ENCODE measurements at regions not wholly inside any gene's neighbourhood (a gene's known extent, or its start where the extent isn't known, plus 50 kb on each side); places are given as distances from the start of the nearest gene placed in this dataset.

DNA sequence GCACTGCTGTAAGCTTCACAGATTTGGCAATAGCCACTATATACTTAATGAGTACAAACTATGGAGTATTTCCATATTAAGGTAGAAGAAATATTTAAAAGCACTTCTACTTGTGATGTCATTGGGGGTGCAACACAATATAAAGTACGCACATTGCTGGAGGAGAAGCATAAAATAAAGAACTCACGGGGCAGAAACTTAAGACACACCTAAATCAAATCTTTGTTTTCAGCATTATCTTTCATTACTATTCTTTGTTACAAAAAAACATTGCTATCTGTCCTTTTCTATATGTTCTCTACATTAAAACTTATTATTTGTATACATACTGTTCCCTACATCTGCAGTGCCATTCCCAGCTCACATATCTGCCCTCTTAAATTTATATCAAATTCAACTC, 93.3 kb upstream of the VPREB1 start:
- ChIA-PET CTCF (no interaction called here), POLR2A (no interaction called here)
- no peak overlapping the region for H3K4me3 Mint-ChIP-seq
- Histone ChIP-seq H3K4me3 (ENCODE audit: low read length) (no peak overlapping the region), H3K27me3 (ENCODE audit: control insufficient read depth in 1 of 2, insufficient read depth in 2 of 2, low read length in 2 of 2) (peaks cover 11 to 33% of the 10 kb centered on the region in 2 experiments), H3K9me3 (ENCODE audit: control insufficient read depth in 1 of 2, insufficient read depth in 1 of 2, low read length in 2 of 2) (no peaks in the 10 kb centered on the region), H3K36me3 (ENCODE audit: insufficient read depth, low read length) (no peaks in the 10 kb centered on the region), H3K27ac (ENCODE audit: low read depth in 1 of 2, low read length in 2 of 2) (no peak overlapping the region), H3K4me1 (ENCODE audit: insufficient read depth, low read length) (no peaks in the 10 kb centered on the region)
- TF ChIP-seq, protein P1, sequence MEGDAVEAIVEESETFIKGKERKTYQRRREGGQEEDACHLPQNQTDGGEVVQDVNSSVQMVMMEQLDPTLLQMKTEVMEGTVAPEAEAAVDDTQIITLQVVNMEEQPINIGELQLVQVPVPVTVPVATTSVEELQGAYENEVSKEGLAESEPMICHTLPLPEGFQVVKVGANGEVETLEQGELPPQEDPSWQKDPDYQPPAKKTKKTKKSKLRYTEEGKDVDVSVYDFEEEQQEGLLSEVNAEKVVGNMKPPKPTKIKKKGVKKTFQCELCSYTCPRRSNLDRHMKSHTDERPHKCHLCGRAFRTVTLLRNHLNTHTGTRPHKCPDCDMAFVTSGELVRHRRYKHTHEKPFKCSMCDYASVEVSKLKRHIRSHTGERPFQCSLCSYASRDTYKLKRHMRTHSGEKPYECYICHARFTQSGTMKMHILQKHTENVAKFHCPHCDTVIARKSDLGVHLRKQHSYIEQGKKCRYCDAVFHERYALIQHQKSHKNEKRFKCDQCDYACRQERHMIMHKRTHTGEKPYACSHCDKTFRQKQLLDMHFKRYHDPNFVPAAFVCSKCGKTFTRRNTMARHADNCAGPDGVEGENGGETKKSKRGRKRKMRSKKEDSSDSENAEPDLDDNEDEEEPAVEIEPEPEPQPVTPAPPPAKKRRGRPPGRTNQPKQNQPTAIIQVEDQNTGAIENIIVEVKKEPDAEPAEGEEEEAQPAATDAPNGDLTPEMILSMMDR (IDR thresholded peaks at IDR 0.05): no peak
- no peaks in the 10 kb centered on the region for H3K9me3 Mint-ChIP-seq
- H3K4me1 Mint-ChIP-seq (ENCODE audit: low read depth): no peaks in the 10 kb centered on the region
- no peak overlapping the region for H3K27ac Mint-ChIP-seq
- ATAC-seq (ENCODE audit: poor library complexity): no peak
- DNase-seq: no peak
- intact Hi-C loops (cut with DNase I, micrococcal nuclease): no loop called here
- no peaks in the 10 kb centered on the region for H3K36me3 Mint-ChIP-seq (ENCODE audit: low read depth)
- peaks cover 54% of the 10 kb centered on the region for H3K27me3 Mint-ChIP-seq

DNA sequence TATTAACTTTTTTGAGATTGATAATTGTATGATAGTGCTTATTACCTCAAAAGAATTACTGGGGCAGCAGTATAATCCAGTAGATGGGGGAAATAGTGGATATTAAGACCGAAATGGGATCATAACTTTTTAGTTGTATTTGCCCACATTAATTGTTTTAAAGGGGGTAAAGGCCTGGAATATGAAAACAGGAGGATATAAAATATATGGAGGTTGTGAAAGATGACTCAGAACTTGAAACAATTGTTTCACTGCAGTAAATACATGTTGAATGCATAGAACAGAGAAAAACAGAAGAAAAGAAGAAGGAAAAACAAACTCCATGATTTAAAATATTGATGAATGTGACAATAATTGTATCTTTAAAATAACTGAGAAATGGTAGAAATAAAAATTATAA, 94.1 kb upstream of the VPREB1 start:
- Histone ChIP-seq H3K36me3 (ENCODE audit: insufficient read depth, low read length) (no peaks in the 10 kb centered on the region), H3K9me3 (ENCODE audit: control insufficient read depth in 1 of 2, insufficient read depth in 1 of 2, low read length in 2 of 2) (no peaks in the 10 kb centered on the region), H3K27me3 (ENCODE audit: control insufficient read depth in 1 of 2, insufficient read depth in 2 of 2, low read length in 2 of 2) (peaks cover 13 to 33% of the 10 kb centered on the region in 2 experiments), H3K4me1 (ENCODE audit: insufficient read depth, low read length) (no peaks in the 10 kb centered on the region), H3K27ac (ENCODE audit: low read depth in 1 of 2, low read length in 2 of 2) (no peak overlapping the region), H3K4me3 (ENCODE audit: low read length) (no peak overlapping the region)
- ATAC-seq (ENCODE audit: poor library complexity) (no peak), DNase-seq (no peak)
- intact Hi-C loops (cut with DNase I, micrococcal nuclease): no loop called here
- Mint-ChIP-seq H3K27me3 (peaks cover 55% of the 10 kb centered on the region), H3K36me3 (ENCODE audit: low read depth) (no peaks in the 10 kb centered on the region), H3K27ac (no peak overlapping the region), H3K4me3 (no peak overlapping the region), H3K4me1 (ENCODE audit: low read depth) (no peaks in the 10 kb centered on the region), H3K9me3 (no peaks in the 10 kb centered on the region)
- ChIA-PET CTCF (no interaction called here), POLR2A (no interaction called here)
- TF ChIP-seq, protein P1 (IDR thresholded peaks at IDR 0.05): no peak

DNA sequence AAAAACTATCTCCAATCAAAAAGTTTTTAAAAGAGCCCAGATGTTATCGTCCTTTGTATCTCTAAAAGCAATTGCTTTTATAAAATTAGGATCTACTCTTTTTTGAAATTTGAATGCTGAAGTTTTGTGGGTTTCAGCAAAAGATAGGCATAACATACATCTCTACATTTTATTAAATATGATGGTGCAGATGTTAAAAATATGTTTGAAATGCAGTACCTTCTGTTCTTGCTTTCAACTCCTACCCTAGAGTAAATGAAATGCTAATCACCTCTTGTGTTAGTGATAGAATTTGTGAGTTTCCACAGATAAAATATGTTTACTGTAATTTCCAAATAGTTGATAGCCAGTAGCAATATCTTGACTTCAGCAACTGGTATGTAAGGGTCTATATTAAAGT, 95.7 kb upstream of the VPREB1 start:
- ATAC-seq (ENCODE audit: poor library complexity) (no peak), DNase-seq (no peak)
- Histone ChIP-seq H3K27me3 (ENCODE audit: control insufficient read depth in 1 of 2, insufficient read depth in 2 of 2, low read length in 2 of 2) (peaks cover 14 to 33% of the 10 kb centered on the region in 2 experiments), H3K4me1 (ENCODE audit: insufficient read depth, low read length) (no peaks in the 10 kb centered on the region), H3K27ac (ENCODE audit: low read depth in 1 of 2, low read length in 2 of 2) (no peak overlapping the region), H3K9me3 (ENCODE audit: control insufficient read depth in 1 of 2, insufficient read depth in 1 of 2, low read length in 2 of 2) (no peaks in the 10 kb centered on the region), H3K4me3 (ENCODE audit: low read length) (no peak overlapping the region), H3K36me3 (ENCODE audit: insufficient read depth, low read length) (no peaks in the 10 kb centered on the region)
- Mint-ChIP-seq H3K36me3 (ENCODE audit: low read depth) (no peaks in the 10 kb centered on the region), H3K9me3 (no peaks in the 10 kb centered on the region), H3K27ac (no peak overlapping the region), H3K4me1 (ENCODE audit: low read depth) (no peaks in the 10 kb centered on the region), H3K4me3 (no peak overlapping the region), H3K27me3 (peaks cover 59% of the 10 kb centered on the region)
- intact Hi-C loops (cut with DNase I, micrococcal nuclease): no loop called here
- TF ChIP-seq, protein P1 (IDR thresholded peaks at IDR 0.05): no peak
- POLR2A ChIA-PET: no interaction called here
- CTCF ChIA-PET: no interaction called here

Data from CD4-positive, alpha-beta T cell (primary cell).